ENCODE measurements at regions not wholly inside any gene's neighbourhood (a gene's known extent, or its start where the extent isn't known, plus 50 kb on each side); places are given as distances from the start of the nearest gene placed in this dataset.

GRCh38 chr21:19712441-19712840, 1285.8 kb upstream of the NCAM2 start:
- no peak overlapping the region for H3K27ac Mint-ChIP-seq
- ChIA-PET CTCF (no interaction called here), POLR2A (no interaction called here)
- no peak overlapping the region for H3K4me3 Mint-ChIP-seq
- Histone ChIP-seq H3K36me3 (ENCODE audit: control insufficient read depth in 2 of 3, insufficient read depth in 3 of 3, low read length in 3 of 3) (no peaks in the 10 kb centered on the region), H3K4me1 (ENCODE audit: control insufficient read depth in 2 of 2, insufficient read depth in 2 of 2, low read length in 2 of 2) (no peaks in the 10 kb centered on the region), H3K4me3 (ENCODE audit: low read length) (no peak overlapping the region), H3K27ac (ENCODE audit: low read depth, low read length) (no peak overlapping the region), H3K9me3 (ENCODE audit: control insufficient read depth in 2 of 3, low read length in 3 of 3) (peaks cover 0 to 5% (median 0%) of the 10 kb centered on the region in 3 experiments), H3K27me3 (ENCODE audit: control insufficient read depth in 2 of 2, insufficient read depth in 2 of 2, low read length in 2 of 2) (no peaks in the 10 kb centered on the region)
- no peak for DNase-seq
- intact Hi-C loops (cut with micrococcal nuclease): no loop called here
- no peaks in the 10 kb centered on the region for H3K36me3 Mint-ChIP-seq
- no peak for ATAC-seq
- no peaks in the 10 kb centered on the region for H3K27me3 Mint-ChIP-seq
- no peaks in the 10 kb centered on the region for H3K4me1 Mint-ChIP-seq
- peaks cover 0 to 28% (median 10%) of the 10 kb centered on the region in 11 donors for H3K9me3 Mint-ChIP-seq

GRCh38 chr21:19713313-19713712, 1284.9 kb upstream of the NCAM2 start:
- H3K27ac ChIP-seq (ENCODE audit: low read depth, low read length): no peak overlapping the region
- POLR2A ChIA-PET: no interaction called here
- Mint-ChIP-seq H3K27me3 (no peaks in the 10 kb centered on the region), H3K36me3 (no peaks in the 10 kb centered on the region), H3K4me1 (no peaks in the 10 kb centered on the region), H3K4me3 (no peak overlapping the region), H3K9me3 (peaks cover 0 to 28% (median 10%) of the 10 kb centered on the region in 11 donors), H3K27ac (no peak overlapping the region)
- ATAC-seq (no peak), DNase-seq (no peak)
- CTCF ChIA-PET: no interaction called here
- no peaks in the 10 kb centered on the region for H3K36me3 ChIP-seq (ENCODE audit: control insufficient read depth in 2 of 3, insufficient read depth in 3 of 3, low read length in 3 of 3)
- H3K4me1 ChIP-seq (ENCODE audit: control insufficient read depth in 2 of 2, insufficient read depth in 2 of 2, low read length in 2 of 2): no peaks in the 10 kb centered on the region
- H3K9me3 ChIP-seq (ENCODE audit: control insufficient read depth in 2 of 3, low read length in 3 of 3): no peaks in the 10 kb centered on the region
- H3K27me3 ChIP-seq (ENCODE audit: control insufficient read depth in 2 of 2, insufficient read depth in 2 of 2, low read length in 2 of 2): no peaks in the 10 kb centered on the region
- no peak overlapping the region for H3K4me3 ChIP-seq (ENCODE audit: low read length)
- intact Hi-C loops (cut with micrococcal nuclease): no loop called here

GRCh38 chr21:19724081-19724480, 1274.1 kb upstream of the NCAM2 start:
- H3K27me3 Mint-ChIP-seq: no peaks in the 10 kb centered on the region
- H3K27ac ChIP-seq (ENCODE audit: low read depth, low read length): no peak overlapping the region
- no peak overlapping the region for H3K4me3 ChIP-seq (ENCODE audit: low read length)
- ChIA-PET POLR2A (no interaction called here), CTCF (no interaction called here)
- H3K4me3 Mint-ChIP-seq: no peak overlapping the region
- H3K27ac Mint-ChIP-seq: no peak overlapping the region
- peaks cover 0 to 11% (median 0%) of the 10 kb centered on the region in 11 donors for H3K9me3 Mint-ChIP-seq
- ATAC-seq (no peak), DNase-seq (no peak)
- no peaks in the 10 kb centered on the region for H3K36me3 ChIP-seq (ENCODE audit: control insufficient read depth in 2 of 3, insufficient read depth in 3 of 3, low read length in 3 of 3)
- intact Hi-C loops (cut with micrococcal nuclease): no loop called here
- no peaks in the 10 kb centered on the region for H3K27me3 ChIP-seq (ENCODE audit: control insufficient read depth in 2 of 2, insufficient read depth in 2 of 2, low read length in 2 of 2)
- no peaks in the 10 kb centered on the region for H3K4me1 Mint-ChIP-seq
- no peaks in the 10 kb centered on the region for H3K9me3 ChIP-seq (ENCODE audit: control insufficient read depth in 2 of 3, low read length in 3 of 3)
- no peaks in the 10 kb centered on the region for H3K4me1 ChIP-seq (ENCODE audit: control insufficient read depth in 2 of 2, insufficient read depth in 2 of 2, low read length in 2 of 2)
- no peaks in the 10 kb centered on the region for H3K36me3 Mint-ChIP-seq

GRCh38 chr21:19731251-19731650, 1267.0 kb upstream of the NCAM2 start:
- ATAC-seq (no peak), DNase-seq (no peak)
- H3K4me3 ChIP-seq (ENCODE audit: low read length): no peak overlapping the region
- ChIA-PET CTCF (no interaction called here), POLR2A (no interaction called here)
- Mint-ChIP-seq H3K27ac (no peak overlapping the region), H3K9me3 (peaks cover 0 to 18% (median 4%) of the 10 kb centered on the region in 11 donors), H3K4me1 (no peaks in the 10 kb centered on the region), H3K36me3 (no peaks in the 10 kb centered on the region), H3K27me3 (no peaks in the 10 kb centered on the region), H3K4me3 (no peak overlapping the region)
- H3K27ac ChIP-seq (ENCODE audit: low read depth, low read length): no peak overlapping the region
- no peaks in the 10 kb centered on the region for H3K9me3 ChIP-seq (ENCODE audit: control insufficient read depth in 2 of 3, low read length in 3 of 3)
- H3K27me3 ChIP-seq (ENCODE audit: control insufficient read depth in 2 of 2, insufficient read depth in 2 of 2, low read length in 2 of 2): no peaks in the 10 kb centered on the region
- intact Hi-C loops (cut with micrococcal nuclease): no loop called here
- H3K4me1 ChIP-seq (ENCODE audit: control insufficient read depth in 2 of 2, insufficient read depth in 2 of 2, low read length in 2 of 2): no peaks in the 10 kb centered on the region
- no peaks in the 10 kb centered on the region for H3K36me3 ChIP-seq (ENCODE audit: control insufficient read depth in 2 of 3, insufficient read depth in 3 of 3, low read length in 3 of 3)

GRCh38 chr21:19759836-19760235, 1238.4 kb upstream of the NCAM2 start:
- Mint-ChIP-seq H3K4me1 (no peaks in the 10 kb centered on the region), H3K27me3 (no peaks in the 10 kb centered on the region), H3K27ac (no peak overlapping the region), H3K9me3 (peaks cover 2 to 15% (median 10%) of the 10 kb centered on the region in 11 donors), H3K36me3 (no peaks in the 10 kb centered on the region), H3K4me3 (no peak overlapping the region)
- DNase-seq (no peak), ATAC-seq (no peak)
- Histone ChIP-seq H3K9me3 (ENCODE audit: control insufficient read depth in 2 of 3, low read length in 3 of 3) (no peaks in the 10 kb centered on the region), H3K4me3 (ENCODE audit: low read length) (no peak overlapping the region), H3K27me3 (ENCODE audit: control insufficient read depth in 2 of 2, insufficient read depth in 2 of 2, low read length in 2 of 2) (no peaks in the 10 kb centered on the region), H3K36me3 (ENCODE audit: control insufficient read depth in 2 of 3, insufficient read depth in 3 of 3, low read length in 3 of 3) (no peaks in the 10 kb centered on the region), H3K4me1 (ENCODE audit: control insufficient read depth in 2 of 2, insufficient read depth in 2 of 2, low read length in 2 of 2) (no peaks in the 10 kb centered on the region), H3K27ac (ENCODE audit: low read depth, low read length) (no peak overlapping the region)
- POLR2A ChIA-PET: no interaction called here
- CTCF ChIA-PET: no interaction called here
- intact Hi-C loops (cut with micrococcal nuclease): no loop called here

GRCh38 chr21:19767546-19767945, 1230.7 kb upstream of the NCAM2 start:
- Histone ChIP-seq H3K27ac (ENCODE audit: low read depth, low read length) (no peak overlapping the region), H3K9me3 (ENCODE audit: control insufficient read depth in 2 of 3, low read length in 3 of 3) (no peaks in the 10 kb centered on the region), H3K27me3 (ENCODE audit: control insufficient read depth in 2 of 2, insufficient read depth in 2 of 2, low read length in 2 of 2) (no peaks in the 10 kb centered on the region), H3K36me3 (ENCODE audit: control insufficient read depth in 2 of 3, insufficient read depth in 3 of 3, low read length in 3 of 3) (no peaks in the 10 kb centered on the region), H3K4me3 (ENCODE audit: low read length) (no peak overlapping the region), H3K4me1 (ENCODE audit: control insufficient read depth in 2 of 2, insufficient read depth in 2 of 2, low read length in 2 of 2) (no peaks in the 10 kb centered on the region)
- no peak for ATAC-seq
- Mint-ChIP-seq H3K9me3 (peaks cover 0 to 25% (median 5%) of the 10 kb centered on the region in 11 donors), H3K4me1 (no peaks in the 10 kb centered on the region), H3K4me3 (no peak overlapping the region), H3K36me3 (no peaks in the 10 kb centered on the region), H3K27me3 (no peaks in the 10 kb centered on the region), H3K27ac (no peak overlapping the region)
- ChIA-PET CTCF (no interaction called here), POLR2A (no interaction called here)
- intact Hi-C loops (cut with micrococcal nuclease): no loop called here
- DNase-seq: no peak

- ATAC-seq: no peak
- DNase-seq: no peak
- Mint-ChIP-seq H3K9me3 (peaks cover 0 to 17% (median 4%) of the 10 kb centered on the region in 11 donors), H3K27ac (no peak overlapping the region), H3K36me3 (no peaks in the 10 kb centered on the region), H3K4me3 (no peak overlapping the region), H3K27me3 (no peaks in the 10 kb centered on the region), H3K4me1 (no peaks in the 10 kb centered on the region)
- Histone ChIP-seq H3K27ac (ENCODE audit: low read depth, low read length) (no peak overlapping the region), H3K36me3 (ENCODE audit: control insufficient read depth in 2 of 3, insufficient read depth in 3 of 3, low read length in 3 of 3) (no peaks in the 10 kb centered on the region), H3K27me3 (ENCODE audit: control insufficient read depth in 2 of 2, insufficient read depth in 2 of 2, low read length in 2 of 2) (no peaks in the 10 kb centered on the region), H3K4me3 (ENCODE audit: low read length) (no peak overlapping the region), H3K4me1 (ENCODE audit: control insufficient read depth in 2 of 2, insufficient read depth in 2 of 2, low read length in 2 of 2) (no peaks in the 10 kb centered on the region), H3K9me3 (ENCODE audit: control insufficient read depth in 2 of 3, low read length in 3 of 3) (no peaks in the 10 kb centered on the region)
- ChIA-PET CTCF (no interaction called here), POLR2A (no interaction called here)
- intact Hi-C loops (cut with micrococcal nuclease): loop anchor here in 1 of 2 donors (10.0 kb wide), 1 partner anchor 63 kb away; no protein-coding TSS in a partner anchor
Observed at GRCh38 chr21:19771881-19772280, 1226.3 kb upstream of the NCAM2 start.
